ENCODE measurements at regions not wholly inside any gene's neighbourhood (a gene's known extent, or its start where the extent isn't known, plus 50 kb on each side); places are given as distances from the start of the nearest gene placed in this dataset.

GRCh38 chr4:142960867-142961644 is 115.0 kb upstream of the INPP4B start:
- H3K9ac ChIP-seq (ENCODE audit: low read length in 2 of 2), result no peak overlapping the region
- no peaks in the 10 kb centered on the region for H3K27me3 ChIP-seq (ENCODE audit: control insufficient read depth in 1 of 2, insufficient read depth in 2 of 2, low read length in 2 of 2)
- H3K27ac ChIP-seq (ENCODE audit: low read length), result peak overlapping the region; percentile 18
- peak overlapping the region in 1 of 2 donors; percentile 18 for H3K4me3 ChIP-seq (ENCODE audit: low read length in 2 of 2)
- no peaks in the 10 kb centered on the region for H3K36me3 ChIP-seq (ENCODE audit: control insufficient read depth in 2 of 2, insufficient read depth in 2 of 2, low read length in 2 of 2)
- no peaks in the 10 kb centered on the region for H3K9me3 ChIP-seq (ENCODE audit: control insufficient read depth in 2 of 2, low read length in 2 of 2)
- peaks cover 5% of the 10 kb centered on the region for H3K4me1 ChIP-seq (ENCODE audit: control insufficient read depth, insufficient read depth, low read length)

- Histone ChIP-seq H3K9me3 (ENCODE audit: control insufficient read depth in 2 of 2, low read length in 2 of 2) (no peaks in the 10 kb centered on the region), H3K9ac (ENCODE audit: low read length in 2 of 2) (no peak overlapping the region), H3K27ac (ENCODE audit: low read length) (no peak overlapping the region), H3K4me3 (ENCODE audit: low read length in 2 of 2) (no peak overlapping the region), H3K4me1 (ENCODE audit: control insufficient read depth, insufficient read depth, low read length) (peaks cover 5% of the 10 kb centered on the region), H3K36me3 (ENCODE audit: control insufficient read depth in 2 of 2, insufficient read depth in 2 of 2, low read length in 2 of 2) (no peaks in the 10 kb centered on the region), H3K27me3 (ENCODE audit: control insufficient read depth in 1 of 2, insufficient read depth in 2 of 2, low read length in 2 of 2) (no peaks in the 10 kb centered on the region)
These were observed 115.8 kb upstream of the INPP4B start for GRCh38 chr4:142961866-142962265.

- Histone ChIP-seq H3K36me3 (ENCODE audit: control insufficient read depth in 2 of 2, insufficient read depth in 2 of 2, low read length in 2 of 2) (no peaks in the 10 kb centered on the region), H3K4me3 (ENCODE audit: low read length in 2 of 2) (no peak overlapping the region), H3K27me3 (ENCODE audit: control insufficient read depth in 1 of 2, insufficient read depth in 2 of 2, low read length in 2 of 2) (no peaks in the 10 kb centered on the region), H3K9ac (ENCODE audit: low read length in 2 of 2) (no peak overlapping the region), H3K27ac (ENCODE audit: low read length) (no peak overlapping the region), H3K4me1 (ENCODE audit: control insufficient read depth, insufficient read depth, low read length) (peaks cover 7% of the 10 kb centered on the region), H3K9me3 (ENCODE audit: control insufficient read depth in 2 of 2, low read length in 2 of 2) (no peaks in the 10 kb centered on the region)
These were observed 128.2 kb upstream of the INPP4B start for GRCh38 chr4:142974328-142974727.

- Histone ChIP-seq H3K27me3 (ENCODE audit: control insufficient read depth in 1 of 2, insufficient read depth in 2 of 2, low read length in 2 of 2) (no peaks in the 10 kb centered on the region), H3K4me3 (ENCODE audit: low read length in 2 of 2) (no peak overlapping the region), H3K4me1 (ENCODE audit: control insufficient read depth, insufficient read depth, low read length) (peaks cover 7% of the 10 kb centered on the region), H3K27ac (ENCODE audit: low read length) (no peak overlapping the region), H3K9me3 (ENCODE audit: control insufficient read depth in 2 of 2, low read length in 2 of 2) (no peaks in the 10 kb centered on the region), H3K9ac (ENCODE audit: low read length in 2 of 2) (no peak overlapping the region), H3K36me3 (ENCODE audit: control insufficient read depth in 2 of 2, insufficient read depth in 2 of 2, low read length in 2 of 2) (no peaks in the 10 kb centered on the region)
These were observed 129.5 kb upstream of the INPP4B start for GRCh38 chr4:142975618-142976017.

GRCh38 chr4:142976482-142976881 is 130.4 kb upstream of the INPP4B start:
- Histone ChIP-seq H3K27me3 (ENCODE audit: control insufficient read depth in 1 of 2, insufficient read depth in 2 of 2, low read length in 2 of 2) (no peaks in the 10 kb centered on the region), H3K36me3 (ENCODE audit: control insufficient read depth in 2 of 2, insufficient read depth in 2 of 2, low read length in 2 of 2) (no peaks in the 10 kb centered on the region), H3K9ac (ENCODE audit: low read length in 2 of 2) (no peak overlapping the region), H3K4me3 (ENCODE audit: low read length in 2 of 2) (no peak overlapping the region), H3K4me1 (ENCODE audit: control insufficient read depth, insufficient read depth, low read length) (peaks cover 7% of the 10 kb centered on the region), H3K9me3 (ENCODE audit: control insufficient read depth in 2 of 2, low read length in 2 of 2) (no peaks in the 10 kb centered on the region), H3K27ac (ENCODE audit: low read length) (no peak overlapping the region)

GRCh38 chr4:142977182-142977581 is 131.1 kb upstream of the INPP4B start:
- Histone ChIP-seq H3K4me3 (ENCODE audit: low read length in 2 of 2) (no peak overlapping the region), H3K27ac (ENCODE audit: low read length) (no peak overlapping the region), H3K36me3 (ENCODE audit: control insufficient read depth in 2 of 2, insufficient read depth in 2 of 2, low read length in 2 of 2) (no peaks in the 10 kb centered on the region), H3K27me3 (ENCODE audit: control insufficient read depth in 1 of 2, insufficient read depth in 2 of 2, low read length in 2 of 2) (no peaks in the 10 kb centered on the region), H3K9ac (ENCODE audit: low read length in 2 of 2) (no peak overlapping the region), H3K9me3 (ENCODE audit: control insufficient read depth in 2 of 2, low read length in 2 of 2) (no peaks in the 10 kb centered on the region), H3K4me1 (ENCODE audit: control insufficient read depth, insufficient read depth, low read length) (peaks cover 7% of the 10 kb centered on the region)

- Histone ChIP-seq H3K4me1 (ENCODE audit: control insufficient read depth, insufficient read depth, low read length) (no peaks in the 10 kb centered on the region), H3K4me3 (ENCODE audit: low read length in 2 of 2) (no peak overlapping the region), H3K27ac (ENCODE audit: low read length) (no peak overlapping the region), H3K9ac (ENCODE audit: low read length in 2 of 2) (no peak overlapping the region), H3K27me3 (ENCODE audit: control insufficient read depth in 1 of 2, insufficient read depth in 2 of 2, low read length in 2 of 2) (no peaks in the 10 kb centered on the region), H3K9me3 (ENCODE audit: control insufficient read depth in 2 of 2, low read length in 2 of 2) (no peaks in the 10 kb centered on the region), H3K36me3 (ENCODE audit: control insufficient read depth in 2 of 2, insufficient read depth in 2 of 2, low read length in 2 of 2) (no peaks in the 10 kb centered on the region)
These were observed 137.0 kb upstream of the INPP4B start for GRCh38 chr4:142983065-142983464.

- no peaks in the 10 kb centered on the region for H3K4me1 ChIP-seq (ENCODE audit: control insufficient read depth, insufficient read depth, low read length)
- H3K9ac ChIP-seq (ENCODE audit: low read length in 2 of 2), result no peak overlapping the region
- H3K27me3 ChIP-seq (ENCODE audit: control insufficient read depth in 1 of 2, insufficient read depth in 2 of 2, low read length in 2 of 2), result no peaks in the 10 kb centered on the region
- no peaks in the 10 kb centered on the region for H3K9me3 ChIP-seq (ENCODE audit: control insufficient read depth in 2 of 2, low read length in 2 of 2)
- no peak overlapping the region for H3K4me3 ChIP-seq (ENCODE audit: low read length in 2 of 2)
- H3K36me3 ChIP-seq (ENCODE audit: control insufficient read depth in 2 of 2, insufficient read depth in 2 of 2, low read length in 2 of 2), result no peaks in the 10 kb centered on the region
- H3K27ac ChIP-seq (ENCODE audit: low read length), result no peak overlapping the region
These were observed 137.5 kb upstream of the INPP4B start for GRCh38 chr4:142983589-142983988.

- Histone ChIP-seq H3K4me1 (ENCODE audit: control insufficient read depth, insufficient read depth, low read length) (no peaks in the 10 kb centered on the region), H3K9ac (ENCODE audit: low read length in 2 of 2) (no peak overlapping the region), H3K4me3 (ENCODE audit: low read length in 2 of 2) (no peak overlapping the region), H3K36me3 (ENCODE audit: control insufficient read depth in 2 of 2, insufficient read depth in 2 of 2, low read length in 2 of 2) (no peaks in the 10 kb centered on the region), H3K27ac (ENCODE audit: low read length) (no peak overlapping the region), H3K9me3 (ENCODE audit: control insufficient read depth in 2 of 2, low read length in 2 of 2) (no peaks in the 10 kb centered on the region), H3K27me3 (ENCODE audit: control insufficient read depth in 1 of 2, insufficient read depth in 2 of 2, low read length in 2 of 2) (no peaks in the 10 kb centered on the region)
These were observed 138.9 kb upstream of the INPP4B start for GRCh38 chr4:142984871-142985585.

GRCh38 chr4:143016171-143016570 is 168.5 kb upstream of the USP38 start:
- no peak overlapping the region for H3K9ac ChIP-seq (ENCODE audit: low read length in 2 of 2)
- H3K36me3 ChIP-seq (ENCODE audit: control insufficient read depth in 2 of 2, insufficient read depth in 2 of 2, low read length in 2 of 2), result no peaks in the 10 kb centered on the region
- no peaks in the 10 kb centered on the region for H3K27me3 ChIP-seq (ENCODE audit: control insufficient read depth in 1 of 2, insufficient read depth in 2 of 2, low read length in 2 of 2)
- no peak overlapping the region for H3K4me3 ChIP-seq (ENCODE audit: low read length in 2 of 2)
- H3K9me3 ChIP-seq (ENCODE audit: control insufficient read depth in 2 of 2, low read length in 2 of 2), result peaks cover 0 to 9% of the 10 kb centered on the region in 2 donors
- no peak overlapping the region for H3K27ac ChIP-seq (ENCODE audit: low read length)
- peaks cover 3% of the 10 kb centered on the region for H3K4me1 ChIP-seq (ENCODE audit: control insufficient read depth, insufficient read depth, low read length)

GRCh38 chr4:143017210-143017609 is 167.5 kb upstream of the USP38 start:
- no peaks in the 10 kb centered on the region for H3K27me3 ChIP-seq (ENCODE audit: control insufficient read depth in 1 of 2, insufficient read depth in 2 of 2, low read length in 2 of 2)
- no peak overlapping the region for H3K27ac ChIP-seq (ENCODE audit: low read length)

More at GRCh38 chr4:143017210-143017609, 167.5 kb upstream of the USP38 start:
- H3K4me3 ChIP-seq (ENCODE audit: low read length in 2 of 2), result no peak overlapping the region
- H3K9me3 ChIP-seq (ENCODE audit: control insufficient read depth in 2 of 2, low read length in 2 of 2), result peaks cover 0 to 9% of the 10 kb centered on the region in 2 donors
- H3K9ac ChIP-seq (ENCODE audit: low read length in 2 of 2), result no peak overlapping the region
- no peaks in the 10 kb centered on the region for H3K36me3 ChIP-seq (ENCODE audit: control insufficient read depth in 2 of 2, insufficient read depth in 2 of 2, low read length in 2 of 2)
- peaks cover 3% of the 10 kb centered on the region for H3K4me1 ChIP-seq (ENCODE audit: control insufficient read depth, insufficient read depth, low read length)
